HepG2 (cell line): ENCODE measurements at regions not wholly inside any gene's neighbourhood (a gene's known extent, or its start where the extent isn't known, plus 50 kb on each side); places are given as distances from the start of the nearest gene placed in this dataset.

Source experiments
- ATAC-seq: fragments of 200-7000 bp; cut with Tn5 transposase; 3 replicates; pipeline ENCODE4 v1.9.1; 2020; ENCODE audit warnings: mild to moderate bottlenecking, moderate library complexity
- BruUV-seq: library from RNA; stranded (reverse); fragments of 400-500 nt; replicated peaks from 2 replicates; lab custom pipeline; 2021; lab: Mats Ljungman, UMichigan
- CTCF ChIA-PET: fragments of 300-600 bp; formaldehyde crosslinking; extraction: SDS; loops from one replicate; lab custom pipeline; 2021; ENCODE audit warnings: low total read pairs, inconsistent platforms, low intra/inter-chr PET ratio; lab: Yijun Ruan, JAX
- POLR2A ChIA-PET: fragments of 350-600 bp; sonication (Branson Sonifier 250); formaldehyde crosslinking; loops from one replicate; lab custom pipeline; 2020; ENCODE audit warnings: antibody characterized with exemption, inconsistent platforms; lab: Yijun Ruan, JAX
- DNase-seq: peaks from one replicate; pipeline ENCODE4 v3.0.0-alpha.2; 2015; ENCODE audit warnings: low spot score
- FAIRE-seq: peaks from 3 replicates; lab custom pipeline; 2011; peaks lifted over from hg19 to GRCh38; lab: Jason Lieb, UNC
- H2AFZ ChIP-seq: one replicate; pipeline ENCODE4 v1.6.1; 2011; ENCODE audit warnings: low read length, inconsistent platforms
- H3K27ac ChIP-seq: fragments of 300-600 bp; 3 replicates; pipeline ENCODE4 v1.8.0; 2011; ENCODE audit warnings: mixed run types, mild to moderate bottlenecking, mixed read lengths, low read length, inconsistent platforms; ENCODE audit not compliant: insufficient read depth; ENCODE audit errors: extremely low read length
- H3K27me3 ChIP-seq, 2 experiments: fragments of 200-600 bp in 1 of 2; 2 replicates in 1 of 2; 3 replicates in 1 of 2; pipeline versions ENCODE4 v1.6.0 to v1.8.0; 2011; ENCODE audit warnings: low read length in 2 of 2, mild to moderate bottlenecking in 2 of 2, moderate library complexity in 2 of 2, inconsistent platforms in 1 of 2; ENCODE audit not compliant: insufficient read depth in 2 of 2, control insufficient read depth in 1 of 2
- H3K36me3 ChIP-seq, 2 experiments: fragments of 200-600 bp in 1 of 2; replicated peaks in 1 of 2; 2 replicates in 1 of 2; 3 replicates in 1 of 2; pipeline versions ENCODE4 v1.5.1 to v1.8.0; 2011; ENCODE audit warnings: low read length in 2 of 2, inconsistent platforms in 1 of 2; ENCODE audit not compliant: insufficient read depth in 2 of 2, control insufficient read depth in 1 of 2
- H3K4me1 ChIP-seq: 2 replicates; pipeline ENCODE4 v1.5.1; 2012; ENCODE audit warnings: low read length, inconsistent platforms; ENCODE audit not compliant: insufficient read depth
- H3K4me2 ChIP-seq: 2 replicates; pipeline ENCODE4 v1.6.0; 2011; ENCODE audit warnings: low read depth, low read length, inconsistent platforms
- H3K4me3 ChIP-seq, 3 experiments: fragments of 200-600 bp in 1 of 3; sonication (generic), shearing (Covaris generic) in 1 of 3; replicated peaks in 1 of 3; 2 replicates each; pipeline ENCODE4 v1.5.1; 2011 to 2016; ENCODE audit warnings: low read length in 3 of 3, inconsistent platforms in 2 of 3, low read depth in 2 of 3, mild to moderate bottlenecking in 2 of 3, control low read depth in 1 of 3, mixed read lengths in 1 of 3; ENCODE audit not compliant: insufficient read depth in 1 of 3
- H3K79me2 ChIP-seq: one replicate; pipeline ENCODE4 v1.6.1; 2011; ENCODE audit warnings: low read length, inconsistent platforms; ENCODE audit not compliant: insufficient read depth
- H3K9ac ChIP-seq: 2 replicates; pipeline ENCODE4 v1.6.0; 2011; ENCODE audit warnings: mild to moderate bottlenecking, low read depth, low read length, inconsistent platforms; ENCODE audit not compliant: insufficient read depth
- H3K9me3 ChIP-seq: 2 replicates; pipeline ENCODE4 v1.5.1; 2012; ENCODE audit warnings: mild to moderate bottlenecking, low read length
- H4K20me1 ChIP-seq: 2 replicates; pipeline ENCODE4 v1.6.0; 2011; ENCODE audit warnings: inconsistent platforms, mild to moderate bottlenecking, low read length, moderate library complexity; ENCODE audit not compliant: insufficient read depth
- KDM5B ChIP-seq: sonication (generic); formaldehyde crosslinking; IDR thresholded peaks from 2 replicates; pipeline ENCODE4 v1.4.0; 2020; ENCODE audit warnings: missing genetic modification reagents, mild to moderate bottlenecking, borderline replicate concordance
- KMT2B ChIP-seq: IDR thresholded peaks from 2 replicates; pipeline ENCODE4 v1.6.1; 2016; ENCODE audit warnings: missing genetic modification reagents, missing compliant biosample characterization
- NFKBIZ ChIP-seq: IDR thresholded peaks from 2 replicates; pipeline ENCODE4 v1.6.1; 2018; ENCODE audit warnings: missing genetic modification reagents, missing compliant biosample characterization
- POLR2AphosphoS2 ChIP-seq: IDR thresholded peaks from 2 replicates; pipeline ENCODE4 v1.6.1; 2011; ENCODE audit warnings: low read depth, low read length, improper control_type of control experiment
- ZKSCAN1 ChIP-seq: fragments of 150-350 bp; IDR thresholded peaks from 2 replicates; pipeline ENCODE4 v1.6.1; 2014; ENCODE audit warnings: low read length
- ZNF33A ChIP-seq: sonication (generic); formaldehyde crosslinking; IDR thresholded peaks from 2 replicates; pipeline ENCODE4 v1.5.1; 2020; ENCODE audit warnings: missing genetic modification reagents, mild to moderate bottlenecking, moderate library complexity, borderline replicate concordance
- ZNF639 ChIP-seq: conservative IDR thresholded peaks from 2 replicates; pipeline ENCODE4 v1.6.1; 2018; ENCODE audit warnings: missing genetic modification reagents
- WGBS: methylation state at CpG from one replicate; pipeline ENCODE4 v1.1.6; 2017; ENCODE audit warnings: low lambda C conversion rate; 5-methylcytosine and 5-hydroxymethylcytosine counted together
- in situ Hi-C: cut with HindIII; loops from 2 replicates; pipeline ENCODE4 v1.10.0; 2017; ENCODE audit warnings: low pct_unique_long_range_greater_than_20kb; ENCODE audit not compliant: extremely low pct_ligation_motif_present
- intact Hi-C: fragments of 100-400 bp; cut with micrococcal nuclease; formaldehyde crosslinking; loops from one replicate; pipeline ENCODE4 v1.10.0; 2022; ENCODE audit not compliant: unreplicated experiment
- TF ChIP-seq, protein P1 (sequence below): sonication (generic); formaldehyde crosslinking; IDR thresholded peaks from 2 replicates; pipeline ENCODE4 v1.4.0; 2020; ENCODE audit warnings: mild to moderate bottlenecking, missing genetic modification reagents
- TF ChIP-seq, protein P2 (sequence below): sonication (generic); formaldehyde crosslinking; IDR thresholded peaks from 2 replicates; pipeline ENCODE4; 2020; ENCODE audit warnings: missing genetic modification reagents, mild to moderate bottlenecking, borderline replicate concordance

DNA sequence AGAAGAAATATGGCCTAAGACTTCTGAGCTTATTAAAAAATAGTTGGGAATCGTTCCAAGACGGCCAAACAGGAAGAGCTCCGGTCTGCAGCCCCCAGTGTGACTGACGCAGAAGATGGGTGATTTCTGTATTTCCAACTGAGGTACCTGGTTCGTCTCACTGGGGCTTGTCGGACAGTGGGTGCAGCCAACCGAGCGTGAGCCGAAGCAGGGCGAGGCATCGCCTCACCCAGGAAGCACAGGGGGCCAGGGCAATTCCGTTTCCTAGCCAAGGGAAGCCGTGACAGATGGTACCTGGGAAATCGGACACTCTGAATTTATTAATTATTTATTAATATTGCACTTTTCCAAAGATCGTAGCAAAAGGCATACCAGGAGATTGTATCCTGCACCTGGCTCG is 857.8 kb downstream of the C12orf50 start:
- Histone ChIP-seq H3K9me3 (peaks cover 70% of the 10 kb centered on the region), H3K4me2 (no peak overlapping the region), H4K20me1 (no peaks in the 10 kb centered on the region), H3K27me3 (no peaks in the 10 kb centered on the region), H3K27ac (no peak overlapping the region), H3K36me3 (no peaks in the 10 kb centered on the region), H3K4me3 (no peak overlapping the region), H3K4me1 (no peaks in the 10 kb centered on the region), H3K79me2 (no peaks in the 10 kb centered on the region), H3K9ac (no peak overlapping the region), H2AFZ (no peak overlapping the region)
- ATAC-seq (no peak), DNase-seq (no peak), FAIRE-seq (no peak)
- in situ Hi-C loops (no loop called here), intact Hi-C loops (no loop called here)
- TF ChIP-seq ZNF33A (CRISPR knock-in tag): no peak
- TF ChIP-seq POLR2AphosphoS2: no peak
- TF ChIP-seq ZNF639: no peak
- no peak for TF ChIP-seq NFKBIZ
- no peak for TF ChIP-seq ZKSCAN1
- TF ChIP-seq, protein P1, sequence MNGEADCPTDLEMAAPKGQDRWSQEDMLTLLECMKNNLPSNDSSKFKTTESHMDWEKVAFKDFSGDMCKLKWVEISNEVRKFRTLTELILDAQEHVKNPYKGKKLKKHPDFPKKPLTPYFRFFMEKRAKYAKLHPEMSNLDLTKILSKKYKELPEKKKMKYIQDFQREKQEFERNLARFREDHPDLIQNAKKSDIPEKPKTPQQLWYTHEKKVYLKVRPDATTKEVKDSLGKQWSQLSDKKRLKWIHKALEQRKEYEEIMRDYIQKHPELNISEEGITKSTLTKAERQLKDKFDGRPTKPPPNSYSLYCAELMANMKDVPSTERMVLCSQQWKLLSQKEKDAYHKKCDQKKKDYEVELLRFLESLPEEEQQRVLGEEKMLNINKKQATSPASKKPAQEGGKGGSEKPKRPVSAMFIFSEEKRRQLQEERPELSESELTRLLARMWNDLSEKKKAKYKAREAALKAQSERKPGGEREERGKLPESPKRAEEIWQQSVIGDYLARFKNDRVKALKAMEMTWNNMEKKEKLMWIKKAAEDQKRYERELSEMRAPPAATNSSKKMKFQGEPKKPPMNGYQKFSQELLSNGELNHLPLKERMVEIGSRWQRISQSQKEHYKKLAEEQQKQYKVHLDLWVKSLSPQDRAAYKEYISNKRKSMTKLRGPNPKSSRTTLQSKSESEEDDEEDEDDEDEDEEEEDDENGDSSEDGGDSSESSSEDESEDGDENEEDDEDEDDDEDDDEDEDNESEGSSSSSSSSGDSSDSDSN: no peak
- TF ChIP-seq, protein P2, sequence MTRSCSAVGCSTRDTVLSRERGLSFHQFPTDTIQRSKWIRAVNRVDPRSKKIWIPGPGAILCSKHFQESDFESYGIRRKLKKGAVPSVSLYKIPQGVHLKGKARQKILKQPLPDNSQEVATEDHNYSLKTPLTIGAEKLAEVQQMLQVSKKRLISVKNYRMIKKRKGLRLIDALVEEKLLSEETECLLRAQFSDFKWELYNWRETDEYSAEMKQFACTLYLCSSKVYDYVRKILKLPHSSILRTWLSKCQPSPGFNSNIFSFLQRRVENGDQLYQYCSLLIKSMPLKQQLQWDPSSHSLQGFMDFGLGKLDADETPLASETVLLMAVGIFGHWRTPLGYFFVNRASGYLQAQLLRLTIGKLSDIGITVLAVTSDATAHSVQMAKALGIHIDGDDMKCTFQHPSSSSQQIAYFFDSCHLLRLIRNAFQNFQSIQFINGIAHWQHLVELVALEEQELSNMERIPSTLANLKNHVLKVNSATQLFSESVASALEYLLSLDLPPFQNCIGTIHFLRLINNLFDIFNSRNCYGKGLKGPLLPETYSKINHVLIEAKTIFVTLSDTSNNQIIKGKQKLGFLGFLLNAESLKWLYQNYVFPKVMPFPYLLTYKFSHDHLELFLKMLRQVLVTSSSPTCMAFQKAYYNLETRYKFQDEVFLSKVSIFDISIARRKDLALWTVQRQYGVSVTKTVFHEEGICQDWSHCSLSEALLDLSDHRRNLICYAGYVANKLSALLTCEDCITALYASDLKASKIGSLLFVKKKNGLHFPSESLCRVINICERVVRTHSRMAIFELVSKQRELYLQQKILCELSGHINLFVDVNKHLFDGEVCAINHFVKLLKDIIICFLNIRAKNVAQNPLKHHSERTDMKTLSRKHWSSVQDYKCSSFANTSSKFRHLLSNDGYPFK (CRISPR knock-in tag): no peak
- TF ChIP-seq KDM5B: no peak
- TF ChIP-seq KMT2B (CRISPR knock-in tag): no peak
- ChIA-PET POLR2A (no interaction called here), CTCF (no interaction called here)
- no TSS peak for BruUV-seq
- 55% methylated on average over 14 of the region's 16 CpGs for WGBS
